ENCODE measurements at regions not wholly inside any gene's neighbourhood (a gene's known extent, or its start where the extent isn't known, plus 50 kb on each side); places are given as distances from the start of the nearest gene placed in this dataset.

DNA sequence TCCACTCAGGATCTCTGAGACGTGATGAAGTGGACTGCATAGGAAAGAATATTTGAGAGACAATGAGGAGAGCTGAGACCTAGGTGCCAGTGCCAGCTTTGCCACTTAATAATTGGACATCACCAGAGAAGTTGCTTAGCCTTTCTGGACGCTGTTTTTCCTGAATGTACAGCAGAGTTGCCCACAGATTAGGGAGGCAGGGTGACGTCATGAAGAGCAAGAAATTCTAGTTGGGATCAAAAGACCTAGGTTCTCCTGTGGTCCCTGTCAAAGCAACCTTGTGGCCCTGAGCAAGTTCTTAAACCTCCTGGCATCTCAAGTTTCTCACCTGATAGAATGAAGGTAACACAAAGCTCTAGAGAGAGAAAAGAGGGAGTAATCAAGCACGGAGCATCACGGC lies 174.6 kb upstream of the TENM4 start:
- TF ChIP-seq, protein P1, sequence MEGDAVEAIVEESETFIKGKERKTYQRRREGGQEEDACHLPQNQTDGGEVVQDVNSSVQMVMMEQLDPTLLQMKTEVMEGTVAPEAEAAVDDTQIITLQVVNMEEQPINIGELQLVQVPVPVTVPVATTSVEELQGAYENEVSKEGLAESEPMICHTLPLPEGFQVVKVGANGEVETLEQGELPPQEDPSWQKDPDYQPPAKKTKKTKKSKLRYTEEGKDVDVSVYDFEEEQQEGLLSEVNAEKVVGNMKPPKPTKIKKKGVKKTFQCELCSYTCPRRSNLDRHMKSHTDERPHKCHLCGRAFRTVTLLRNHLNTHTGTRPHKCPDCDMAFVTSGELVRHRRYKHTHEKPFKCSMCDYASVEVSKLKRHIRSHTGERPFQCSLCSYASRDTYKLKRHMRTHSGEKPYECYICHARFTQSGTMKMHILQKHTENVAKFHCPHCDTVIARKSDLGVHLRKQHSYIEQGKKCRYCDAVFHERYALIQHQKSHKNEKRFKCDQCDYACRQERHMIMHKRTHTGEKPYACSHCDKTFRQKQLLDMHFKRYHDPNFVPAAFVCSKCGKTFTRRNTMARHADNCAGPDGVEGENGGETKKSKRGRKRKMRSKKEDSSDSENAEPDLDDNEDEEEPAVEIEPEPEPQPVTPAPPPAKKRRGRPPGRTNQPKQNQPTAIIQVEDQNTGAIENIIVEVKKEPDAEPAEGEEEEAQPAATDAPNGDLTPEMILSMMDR (IDR thresholded peaks at IDR 0.05): no peak
- no peak for TF ChIP-seq POLR2A (IDR thresholded peaks at IDR 0.05)
